NAMALWA (cell line): ENCODE measurements at regions not wholly inside any gene's neighbourhood (a gene's known extent, or its start where the extent isn't known, plus 50 kb on each side); places are given as distances from the start of the nearest gene placed in this dataset.
"Not testable (repeated sequence)": the region's sequence is repeated elsewhere in the genome, so short reads cannot be mapped to it uniquely, and the experiment has no call there.

Experiments used
- DNase-seq: peaks from one replicate; pipeline ENCODE4 v3.0.0-alpha.2; 2015; ENCODE audit warnings: low spot score

- no peak for DNase-seq
Observed at GRCh38 chr14:85010186-85010585, 519.8 kb upstream of the FLRT2 start.

- no peak for DNase-seq
Observed at GRCh38 chr14:85016496-85016895, 513.4 kb upstream of the FLRT2 start.

- DNase-seq: not testable (repeated sequence)
Observed at GRCh38 chr14:85023866-85024265, 506.1 kb upstream of the FLRT2 start.

GRCh38 chr14:85024931-85025330 is 505.0 kb upstream of the FLRT2 start:
- no peak for DNase-seq

GRCh38 chr14:85027681-85028370 is 502.1 kb upstream of the FLRT2 start:
- no peak for DNase-seq

GRCh38 chr14:85037411-85037810 is 492.5 kb upstream of the FLRT2 start:
- no peak for DNase-seq

- no peak for DNase-seq
Observed at GRCh38 chr14:85038526-85039352, 491.2 kb upstream of the FLRT2 start.

GRCh38 chr14:85039353-85039626 is 490.7 kb upstream of the FLRT2 start:
- DNase-seq: no peak

GRCh38 chr14:85040046-85040685 is 489.8 kb upstream of the FLRT2 start:
- no peak for DNase-seq

- no peak for DNase-seq
Observed at GRCh38 chr14:85041618-85042017, 488.3 kb upstream of the FLRT2 start.

GRCh38 chr14:85042301-85042700 is 487.6 kb upstream of the FLRT2 start:
- no peak for DNase-seq

- DNase-seq: no peak
Observed at GRCh38 chr14:85050180-85050579, 479.8 kb upstream of the FLRT2 start.

GRCh38 chr14:85052646-85053045 is 477.3 kb upstream of the FLRT2 start:
- no peak for DNase-seq

GRCh38 chr14:85054178-85054577 is 475.8 kb upstream of the FLRT2 start:
- DNase-seq: no peak

GRCh38 chr14:85056267-85056666 is 473.7 kb upstream of the FLRT2 start:
- DNase-seq: no peak

GRCh38 chr14:85057221-85057620 is 472.7 kb upstream of the FLRT2 start:
- no peak for DNase-seq

- no peak for DNase-seq
Observed at GRCh38 chr14:85058150-85058549, 471.8 kb upstream of the FLRT2 start.

GRCh38 chr14:85060121-85060520 is 469.8 kb upstream of the FLRT2 start:
- DNase-seq: no peak

GRCh38 chr14:85061256-85061655 is 468.7 kb upstream of the FLRT2 start:
- no peak for DNase-seq

- peak; percentile 8 for DNase-seq
Observed at GRCh38 chr14:85063747-85064146, 466.2 kb upstream of the FLRT2 start.

- no peak for DNase-seq
Observed at GRCh38 chr14:85071447-85071846, 458.5 kb upstream of the FLRT2 start.

- no peak for DNase-seq
Observed at GRCh38 chr14:85074955-85075354, 455.0 kb upstream of the FLRT2 start.
